MCF 10A (cell line): ENCODE measurements at regions not wholly inside any gene's neighbourhood (a gene's known extent, or its start where the extent isn't known, plus 50 kb on each side); places are given as distances from the start of the nearest gene placed in this dataset.

ENCODE experiments used
- BruUV-seq: library from RNA; stranded (reverse); fragments of 400-500 nt; replicated peaks from 2 replicates; lab custom pipeline; 2021; lab: Mats Ljungman, UMichigan
- CTCF ChIA-PET: fragments of 300-600 bp; sonication (Branson Sonifier 250); formaldehyde crosslinking; extraction: SDS; loops from one replicate; lab custom pipeline; 2021; ENCODE audit warnings: antibody characterized with exemption, inconsistent platforms; lab: Yijun Ruan, JAX
- POLR2A ChIA-PET: fragments of 300-600, 350-650 bp; sonication (Branson Sonifier 250); formaldehyde crosslinking; extraction: SDS; loops from one replicate; lab custom pipeline; 2020; ENCODE audit warnings: antibody characterized with exemption, inconsistent platforms; lab: Yijun Ruan, JAX
- DNase-seq: peaks from one replicate; pipeline ENCODE4 v3.0.0-alpha.2; 2018; ENCODE audit not compliant: unreplicated experiment
- H3K27ac Mint-ChIP-seq: one replicate; pipeline ENCODE4 v1.8.0; 2022; ENCODE audit warnings: mild to moderate bottlenecking, low read depth, mixed read lengths; ENCODE audit not compliant: unreplicated experiment
- H3K27me3 Mint-ChIP-seq: one replicate; pipeline ENCODE4 v1.8.0; 2022; ENCODE audit warnings: mixed read lengths; ENCODE audit not compliant: insufficient read depth, unreplicated experiment
- H3K36me3 Mint-ChIP-seq: one replicate; pipeline ENCODE4 v1.8.0; 2022; ENCODE audit warnings: mild to moderate bottlenecking, moderate library complexity, mixed read lengths; ENCODE audit not compliant: insufficient read depth, unreplicated experiment
- H3K4me1 Mint-ChIP-seq: one replicate; pipeline ENCODE4 v1.8.0; 2022; ENCODE audit warnings: mixed read lengths; ENCODE audit not compliant: insufficient read depth, unreplicated experiment
- H3K4me3 Mint-ChIP-seq: one replicate; pipeline ENCODE4 v1.8.0; 2022; ENCODE audit warnings: mild to moderate bottlenecking, moderate library complexity, mixed read lengths; ENCODE audit not compliant: unreplicated experiment
- H3K9me3 Mint-ChIP-seq: one replicate; pipeline ENCODE4 v1.8.0; 2022; ENCODE audit warnings: mixed read lengths; ENCODE audit not compliant: unreplicated experiment
- CTCF ChIP-seq: fragments of 200-600 bp; IDR thresholded peaks from one replicate; pipeline ENCODE4 v1.8.0; 2022; ENCODE audit warnings: antibody characterized with exemption, mild to moderate bottlenecking; ENCODE audit not compliant: unreplicated experiment
- intact Hi-C: fragments of 100-400 bp; cut with micrococcal nuclease; formaldehyde crosslinking; loops from 2 replicates; pipeline ENCODE4 v1.14.1; 2022

GRCh38 chr5:36755342-36755741 lies 121.2 kb upstream of the NIPBL start:
- POLR2A ChIA-PET = interaction anchor here (1.0 kb wide), 1 partner anchor 10 kb away, joined by 3 read pairs; no protein-coding TSS in a partner anchor
- DNase-seq = no peak
- H3K27me3 Mint-ChIP-seq = peaks cover 30% of the 10 kb centered on the region
- no peak overlapping the region for H3K27ac Mint-ChIP-seq
- intact Hi-C loops = no loop called here
- no peaks in the 10 kb centered on the region for H3K36me3 Mint-ChIP-seq
- no peaks in the 10 kb centered on the region for H3K4me1 Mint-ChIP-seq
- no peak overlapping the region for H3K4me3 Mint-ChIP-seq
- BruUV-seq = no TSS peak
- H3K9me3 Mint-ChIP-seq = no peaks in the 10 kb centered on the region
- TF ChIP-seq CTCF = no peak
- CTCF ChIA-PET = interaction anchor here (0.7 to 1.4 kb wide), 3 partner anchors 10 to 25 kb away, joined by 3 to 5 read pairs (median 4); no protein-coding TSS in a partner anchor

- Mint-ChIP-seq H3K36me3 (no peaks in the 10 kb centered on the region), H3K4me1 (no peaks in the 10 kb centered on the region), H3K9me3 (no peaks in the 10 kb centered on the region), H3K4me3 (no peak overlapping the region), H3K27me3 (peaks cover 32% of the 10 kb centered on the region), H3K27ac (no peak overlapping the region)
- CTCF ChIA-PET = interaction anchor here (1.0 to 1.4 kb wide), 2 partner anchors 11 to 13 kb away, joined by 4 to 5 read pairs; no protein-coding TSS in a partner anchor
- POLR2A ChIA-PET = interaction anchor here (1.0 kb wide), 1 partner anchor 11 kb away, joined by 3 read pairs; no protein-coding TSS in a partner anchor
- intact Hi-C loops = no loop called here
- BruUV-seq = no TSS peak
- TF ChIP-seq CTCF = no peak
- DNase-seq = no peak
These were observed 120.6 kb upstream of the NIPBL start for GRCh38 chr5:36755920-36756488.

GRCh38 chr5:36756848-36757247 lies 119.7 kb upstream of the NIPBL start:
- Mint-ChIP-seq H3K27ac (no peak overlapping the region), H3K4me1 (no peaks in the 10 kb centered on the region), H3K27me3 (peaks cover 41% of the 10 kb centered on the region), H3K4me3 (no peak overlapping the region), H3K9me3 (no peaks in the 10 kb centered on the region), H3K36me3 (no peaks in the 10 kb centered on the region)
- no TSS peak for BruUV-seq
- POLR2A ChIA-PET = no interaction called here
- CTCF ChIA-PET = no interaction called here
- intact Hi-C loops = no loop called here
- no peak for TF ChIP-seq CTCF
- no peak for DNase-seq

GRCh38 chr5:36759117-36759516 lies 117.5 kb upstream of the NIPBL start:
- no peak overlapping the region for H3K27ac Mint-ChIP-seq
- CTCF ChIA-PET = no interaction called here
- H3K4me3 Mint-ChIP-seq = no peak overlapping the region
- POLR2A ChIA-PET = no interaction called here
- no peak for DNase-seq
- BruUV-seq = no TSS peak
- intact Hi-C loops = no loop called here
- H3K9me3 Mint-ChIP-seq = no peaks in the 10 kb centered on the region
- peaks cover 36% of the 10 kb centered on the region for H3K27me3 Mint-ChIP-seq
- TF ChIP-seq CTCF = no peak
- H3K36me3 Mint-ChIP-seq = no peaks in the 10 kb centered on the region
- H3K4me1 Mint-ChIP-seq = no peaks in the 10 kb centered on the region
